Neural progenitor cell (in vitro differentiated cells): ENCODE measurements at regions not wholly inside any gene's neighbourhood (a gene's known extent, or its start where the extent isn't known, plus 50 kb on each side); places are given as distances from the start of the nearest gene placed in this dataset.

Experiments
- CTCF ChIP-seq: fragments of 200-600 bp; sonication (generic); IDR thresholded peaks from 2 replicates; pipeline ENCODE4 v1.5.1; 2017; ENCODE audit warnings: antibody characterized with exemption, mild to moderate bottlenecking
- EZH2 ChIP-seq: fragments of 200-600 bp; sonication (generic); IDR thresholded peaks from 2 replicates; pipeline ENCODE4 v1.6.1; 2017; ENCODE audit warnings: antibody characterized with exemption, mild to moderate bottlenecking, moderate library complexity
- EZH2phosphoT487 ChIP-seq: fragments of 200-600 bp; sonication (generic); IDR thresholded peaks from 2 replicates; pipeline ENCODE4 v1.6.1; 2017; ENCODE audit warnings: antibody characterized with exemption

GRCh38 chr13:37945651-37946575 is 76.3 kb upstream of the TRPC4 start:
- TF ChIP-seq CTCF, result no peak
- TF ChIP-seq EZH2phosphoT487, result no peak
- no peak for TF ChIP-seq EZH2
